K562 (cell line): ENCODE measurements at regions not wholly inside any gene's neighbourhood (a gene's known extent, or its start where the extent isn't known, plus 50 kb on each side); places are given as distances from the start of the nearest gene placed in this dataset.

ENCODE experiments used
- ATAC-seq: fragments of 200-7000 bp; cut with Tn5 transposase; 3 replicates; pipeline ENCODE4 v1.9.1; 2020; ENCODE audit warnings: moderate library complexity
- BruUV-seq: library from RNA; stranded (reverse); fragments of 400-500 nt; replicated peaks from 2 replicates; lab custom pipeline; 2021; lab: Mats Ljungman, UMichigan
- CTCF ChIA-PET: fragments of 300-600 bp; formaldehyde crosslinking; extraction: SDS; loops from one replicate; lab custom pipeline; 2021; ENCODE audit warnings: low intra/inter-chr PET ratio; lab: Yijun Ruan, JAX
- POLR2A ChIA-PET: fragments of 300-600, 350-650 bp; sonication (Branson Sonifier 250); formaldehyde crosslinking; extraction: SDS; loops from one replicate; lab custom pipeline; 2021; ENCODE audit warnings: antibody characterized with exemption, inconsistent platforms; lab: Yijun Ruan, JAX
- DNase-seq, 4 experiments: peaks; one replicate each; pipeline versions ENCODE4 v3.0.0 to v3.0.0-alpha.2; 2011 to 2018; ENCODE audit warnings: low spot score in 3 of 4, mixed read lengths in 3 of 4; ENCODE audit errors: extremely low read depth in 1 of 4
- FAIRE-seq: peaks from 2 replicates; lab custom pipeline; 2011; peaks lifted over from hg19 to GRCh38; lab: Jason Lieb, UNC
- H2AFZ ChIP-seq: 2 replicates; pipeline ENCODE4 v1.6.0; 2011; ENCODE audit warnings: low read depth, low read length, control low read depth, inconsistent platforms
- H3K27ac ChIP-seq: fragments of 200-600 bp; 3 replicates; pipeline ENCODE4 v1.8.0; 2011; ENCODE audit warnings: low read depth, mild to moderate bottlenecking, control low read depth, inconsistent platforms, low read length, moderate library complexity, mixed read lengths; ENCODE audit errors: extremely low read depth
- H3K27me3 ChIP-seq, 2 experiments: fragments of 300-600 bp in 1 of 2; 2 replicates in 1 of 2; 3 replicates in 1 of 2; pipeline versions ENCODE4 v1.6.0 to v1.8.0; 2011; ENCODE audit warnings: inconsistent platforms in 2 of 2, low read length in 2 of 2, mild to moderate bottlenecking in 1 of 2, mixed read lengths in 1 of 2, moderate library complexity in 1 of 2; ENCODE audit not compliant: control insufficient read depth in 2 of 2, insufficient read depth in 2 of 2
- H3K36me3 ChIP-seq: fragments of 300-600 bp; 3 replicates; pipeline ENCODE4 v1.8.0; 2011; ENCODE audit warnings: mild to moderate bottlenecking, low read length, inconsistent platforms; ENCODE audit not compliant: control insufficient read depth, insufficient read depth
- H3K4me1 ChIP-seq, 2 experiments: fragments of 200-600 bp in 1 of 2; replicated peaks in 1 of 2; 2 replicates in 1 of 2; 3 replicates in 1 of 2; pipeline versions ENCODE4 v1.5.1 to v1.8.0; 2011; ENCODE audit warnings: inconsistent platforms in 2 of 2, low read length in 2 of 2, mild to moderate bottlenecking in 1 of 2, mixed read lengths in 1 of 2, moderate library complexity in 1 of 2; ENCODE audit not compliant: control insufficient read depth in 2 of 2, insufficient read depth in 2 of 2
- H3K4me2 ChIP-seq: 2 replicates; pipeline ENCODE4 v1.6.1; 2011; ENCODE audit warnings: low read length, control low read depth, inconsistent platforms, mixed read lengths; ENCODE audit not compliant: insufficient read depth
- H3K4me3 ChIP-seq: fragments of 200-600 bp; sonication (generic), shearing (Covaris generic); 2 replicates; pipeline ENCODE4 v1.5.1; 2016; ENCODE audit warnings: control low read depth, inconsistent platforms
- H3K79me2 ChIP-seq: fragments of 200-600 bp; 3 replicates; pipeline ENCODE4 v1.8.0; 2011; ENCODE audit warnings: low read length, inconsistent platforms; ENCODE audit not compliant: control insufficient read depth, insufficient read depth
- H3K9ac ChIP-seq, 2 experiments: 2 replicates each; pipeline versions ENCODE4 v1.6.0 to v1.6.1; 2011; ENCODE audit warnings: low read depth in 2 of 2, low read length in 2 of 2, control low read depth in 1 of 2, inconsistent platforms in 1 of 2, mild to moderate bottlenecking in 1 of 2, mixed read lengths in 1 of 2; ENCODE audit not compliant: insufficient read depth in 1 of 2
- H3K9me1 ChIP-seq: one replicate; pipeline ENCODE4 v1.6.0; 2011; ENCODE audit warnings: inconsistent platforms, mild to moderate bottlenecking, low read length, moderate library complexity; ENCODE audit not compliant: control insufficient read depth, insufficient read depth
- H3K9me3 ChIP-seq: replicated peaks from 2 replicates; pipeline ENCODE4 v1.5.1; 2011; ENCODE audit warnings: low read depth, low read length, inconsistent platforms; ENCODE audit not compliant: control insufficient read depth, insufficient read depth
- H4K20me1 ChIP-seq: replicated peaks from 2 replicates; pipeline ENCODE4 v1.6.1; 2011; ENCODE audit warnings: low read length, inconsistent platforms, mixed read lengths; ENCODE audit not compliant: control insufficient read depth, insufficient read depth
- BRD4 ChIP-seq: fragments of 200-600 bp; sonication (generic); IDR thresholded peaks from 2 replicates; pipeline ENCODE4 v1.6.1; 2017; ENCODE audit warnings: inconsistent platforms
- CBX8 ChIP-seq: fragments of 200-600 bp; sonication (generic); IDR thresholded peaks from 2 replicates; pipeline ENCODE4 v1.6.1; 2012; ENCODE audit warnings: borderline replicate concordance, mixed run types, low read depth, mild to moderate bottlenecking, moderate library complexity, mixed read lengths, low read length, control low read depth, inconsistent platforms; ENCODE audit not compliant: poor library complexity, severe bottlenecking; ENCODE audit errors: extremely low read depth
- LEF1 ChIP-seq: fragments of 450-650 bp; IDR thresholded peaks from 2 replicates; pipeline ENCODE4 v1.6.1; 2016; ENCODE audit warnings: mild to moderate bottlenecking
- NR2C2 ChIP-seq, 2 experiments: fragments of 200-800 bp in 1 of 2; sonication (Bioruptor generic) in 1 of 2; sonication (generic) in 1 of 2; formaldehyde crosslinking in 1 of 2; IDR thresholded peaks; 2 replicates each; pipeline versions ENCODE4 v1.6.1 to v1.8.0; 2016 to 2022; ENCODE audit warnings: mild to moderate bottlenecking in 1 of 2, missing compliant biosample characterization in 1 of 2, missing genetic modification characterization in 1 of 2, missing genetic modification reagents in 1 of 2
- NRF1 ChIP-seq, 2 experiments: fragments of 450-650 bp; IDR thresholded peaks in 1 of 2; conservative IDR thresholded peaks in 1 of 2; 2 replicates each; pipeline ENCODE4 v1.6.1; 2014; ENCODE audit warnings: mild to moderate bottlenecking in 2 of 2
- POLR2AphosphoS2 ChIP-seq: IDR thresholded peaks from 2 replicates; pipeline ENCODE4 v1.6.1; 2012; ENCODE audit warnings: low read length, improper control_type of control experiment
- RBM25 ChIP-seq: fragments of 200-400 bp; formaldehyde crosslinking; IDR thresholded peaks from 2 replicates; pipeline ENCODE4 v1.6.1; 2018; ENCODE audit warnings: low read length, low read depth, moderate library complexity; ENCODE audit not compliant: severe bottlenecking
- RNF2 ChIP-seq: sonication (generic); IDR thresholded peaks from 2 replicates; pipeline ENCODE4 v1.6.1; 2016
- TCF7L2 ChIP-seq: fragments of 150-350 bp; IDR thresholded peaks from 2 replicates; pipeline ENCODE4 v1.6.1; 2016; ENCODE audit warnings: low read depth, mild to moderate bottlenecking, low read length, moderate library complexity
- TEAD1 ChIP-seq, 2 experiments: fragments of 450-650 bp in 1 of 2; sonication (generic) in 1 of 2; formaldehyde crosslinking; IDR thresholded peaks; 2 replicates each; pipeline versions ENCODE4 v1.4.0 to v1.8.0; 2020 to 2022; ENCODE audit warnings: mild to moderate bottlenecking in 2 of 2, missing genetic modification reagents in 1 of 2
- WGBS: fragments of 100-300 bp; shearing (Covaris generic); methylation state at CpG from one replicate; pipeline ENCODE4 v1.1.6; 2016; ENCODE audit warnings: low coverage, mixed read lengths; ENCODE audit not compliant: insufficient coverage; ENCODE audit errors: missing lambda C conversion rate; 5-methylcytosine and 5-hydroxymethylcytosine counted together
- in situ Hi-C: fragments of 300-500 bp; cut with MboI; formaldehyde crosslinking; loops from 4 replicates; pipeline ENCODE4 v1.15.0; 2018; ENCODE audit warnings: inconsistent platforms, mixed read lengths
- intact Hi-C: fragments of 100-400 bp; cut with micrococcal nuclease; formaldehyde crosslinking; loops from 2 replicates; pipeline ENCODE4 v1.14.2; 2022
- TF ChIP-seq, protein P1 (sequence below): conservative IDR thresholded peaks from 2 replicates; pipeline ENCODE4 v1.6.1; 2011; ENCODE audit warnings: low read depth, mild to moderate bottlenecking, low read length; ENCODE audit not compliant: control insufficient read depth

DNA sequence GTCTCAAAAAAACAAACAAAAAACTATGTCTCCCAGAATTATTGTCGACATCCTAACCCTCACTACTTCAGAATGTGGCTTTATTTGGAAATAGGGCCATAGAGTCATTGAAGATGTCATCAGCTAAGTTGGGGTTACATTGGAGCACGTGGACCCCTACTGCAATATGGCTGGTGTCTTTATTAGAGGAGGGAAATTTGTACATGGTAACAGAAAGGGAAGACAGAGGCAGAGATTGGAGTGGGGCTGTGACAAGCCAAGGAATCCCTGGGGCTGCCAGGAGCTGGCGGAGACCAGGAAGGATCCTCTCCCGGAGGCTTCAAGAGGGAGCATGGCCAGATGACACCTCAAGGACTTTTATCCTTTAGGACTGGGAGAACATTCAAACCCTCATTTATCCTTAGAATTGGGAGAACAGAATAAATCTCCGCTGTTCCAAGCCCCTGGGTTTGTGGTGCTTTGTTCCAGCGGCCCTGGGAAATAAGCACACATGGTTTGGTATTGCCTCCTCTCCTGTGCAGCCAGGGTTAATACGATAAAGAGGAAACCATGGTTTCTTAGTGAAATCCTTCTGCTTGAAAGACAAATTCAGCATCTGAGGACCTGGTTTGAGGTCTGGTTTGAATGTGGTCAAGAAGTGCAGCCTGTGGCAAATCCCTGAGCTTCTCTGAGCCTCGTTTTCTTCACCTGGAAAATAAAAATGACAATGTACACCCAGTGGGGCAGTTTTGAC is 184.7 kb downstream of the MYCN start:
- H3K4me3 ChIP-seq: no peak overlapping the region
- no peaks in the 10 kb centered on the region for H3K27me3 ChIP-seq
- ATAC-seq (no peak), FAIRE-seq (no peak), DNase-seq (no peak)
- H3K36me3 ChIP-seq: no peaks in the 10 kb centered on the region
- H3K9me1 ChIP-seq: no peaks in the 10 kb centered on the region
- TF ChIP-seq RNF2 (no peak), TEAD1 (CRISPR knock-in tag; IDR thresholded peaks at IDR 0.05) (no peak), LEF1 (no peak), BRD4 (no peak), RBM25 (no peak), POLR2AphosphoS2 (no peak), NR2C2 (CRISPR knock-in tag; IDR thresholded peaks at IDR 0.05) (no peak), NR2C2 (tag; IDR thresholded peaks at IDR 0.05) (no peak), CBX8 (no peak), TCF7L2 (no peak), NRF1 (conservative IDR thresholded peaks at IDR 0.05 in 1 of 2, IDR thresholded peaks at IDR 0.05 in 1 of 2) (no peak)
- TF ChIP-seq, protein P1, sequence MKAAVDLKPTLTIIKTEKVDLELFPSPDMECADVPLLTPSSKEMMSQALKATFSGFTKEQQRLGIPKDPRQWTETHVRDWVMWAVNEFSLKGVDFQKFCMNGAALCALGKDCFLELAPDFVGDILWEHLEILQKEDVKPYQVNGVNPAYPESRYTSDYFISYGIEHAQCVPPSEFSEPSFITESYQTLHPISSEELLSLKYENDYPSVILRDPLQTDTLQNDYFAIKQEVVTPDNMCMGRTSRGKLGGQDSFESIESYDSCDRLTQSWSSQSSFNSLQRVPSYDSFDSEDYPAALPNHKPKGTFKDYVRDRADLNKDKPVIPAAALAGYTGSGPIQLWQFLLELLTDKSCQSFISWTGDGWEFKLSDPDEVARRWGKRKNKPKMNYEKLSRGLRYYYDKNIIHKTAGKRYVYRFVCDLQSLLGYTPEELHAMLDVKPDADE: no peak
- H3K79me2 ChIP-seq: no peaks in the 10 kb centered on the region
- H3K27ac ChIP-seq: no peak overlapping the region
- H3K9me3 ChIP-seq: no peaks in the 10 kb centered on the region
- 1% methylated on average over 8 of the region's 8 CpGs for WGBS
- intact Hi-C loops: no loop called here
- H2AFZ ChIP-seq: no peak overlapping the region
- H3K4me1 ChIP-seq: no peaks in the 10 kb centered on the region
- no peaks in the 10 kb centered on the region for H4K20me1 ChIP-seq
- ChIA-PET CTCF (no interaction called here), POLR2A (interaction anchor here (1.2 kb wide), 1 partner anchor 12 kb away, joined by 3 read pairs; no protein-coding TSS in a partner anchor)
- H3K9ac ChIP-seq: no peak overlapping the region
- H3K4me2 ChIP-seq: no peak overlapping the region
- in situ Hi-C loops: no loop called here
- BruUV-seq: no TSS peak
